Neural progenitor cell (in vitro differentiated cells): ENCODE measurements at regions not wholly inside any gene's neighbourhood (a gene's known extent, or its start where the extent isn't known, plus 50 kb on each side); places are given as distances from the start of the nearest gene placed in this dataset.

Experiments
- CTCF ChIP-seq: fragments of 200-600 bp; sonication (generic); IDR thresholded peaks from 2 replicates; pipeline ENCODE4 v1.5.1; 2017; ENCODE audit warnings: antibody characterized with exemption, mild to moderate bottlenecking
- EZH2 ChIP-seq: fragments of 200-600 bp; sonication (generic); IDR thresholded peaks from 2 replicates; pipeline ENCODE4 v1.6.1; 2017; ENCODE audit warnings: antibody characterized with exemption, mild to moderate bottlenecking, moderate library complexity
- EZH2phosphoT487 ChIP-seq: fragments of 200-600 bp; sonication (generic); IDR thresholded peaks from 2 replicates; pipeline ENCODE4 v1.6.1; 2017; ENCODE audit warnings: antibody characterized with exemption

GRCh38 chr1:72942008-72942407 is 659.7 kb upstream of the NEGR1 start:
- TF ChIP-seq CTCF (no peak), EZH2phosphoT487 (no peak), EZH2 (no peak)
